ENCODE measurements at regions not wholly inside any gene's neighbourhood (a gene's known extent, or its start where the extent isn't known, plus 50 kb on each side); places are given as distances from the start of the nearest gene placed in this dataset.
A peak's percentile ranks its signal among the peaks of the same experiment; 100 is the strongest.

DNA sequence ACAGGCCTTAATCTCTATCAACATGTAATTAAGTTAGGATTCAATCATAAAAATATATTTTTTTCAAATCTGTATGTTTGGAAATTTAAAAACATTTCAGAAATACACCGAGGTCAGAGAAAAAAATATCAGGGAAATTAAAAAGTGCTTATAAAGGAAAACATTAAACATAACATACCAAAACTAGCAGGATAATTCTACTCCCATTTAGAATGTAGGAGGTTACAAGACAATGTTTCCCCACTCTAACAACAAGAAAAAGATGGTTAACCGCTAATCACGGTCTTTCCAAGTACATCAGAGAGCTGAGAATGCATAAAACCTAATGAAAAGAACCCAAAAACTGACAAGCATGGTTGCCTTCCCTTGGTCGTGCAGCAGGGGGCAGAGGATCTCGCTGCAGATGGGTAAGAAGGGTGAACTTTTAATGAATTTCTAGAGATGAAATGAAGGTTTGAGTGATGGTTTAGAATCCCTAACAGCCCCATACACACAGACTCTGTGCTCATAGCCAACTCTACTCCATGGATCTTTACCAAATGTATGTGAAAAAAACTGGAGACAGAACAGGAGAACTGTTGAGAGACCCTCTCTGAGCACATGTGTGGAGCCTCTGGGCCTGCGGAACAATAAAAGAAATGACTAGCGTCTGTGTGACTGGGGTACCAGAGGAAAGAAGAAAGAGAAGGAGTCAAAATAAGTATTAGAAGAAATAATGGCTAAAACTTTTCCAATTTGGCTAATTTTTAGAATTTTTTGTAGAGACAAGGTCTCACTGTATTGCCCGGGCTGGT, 51.3 kb upstream of the LSM14A start:
- TF ChIP-seq POLR2A (IDR thresholded peaks at IDR 0.05), result no peak
- TF ChIP-seq, protein P1, sequence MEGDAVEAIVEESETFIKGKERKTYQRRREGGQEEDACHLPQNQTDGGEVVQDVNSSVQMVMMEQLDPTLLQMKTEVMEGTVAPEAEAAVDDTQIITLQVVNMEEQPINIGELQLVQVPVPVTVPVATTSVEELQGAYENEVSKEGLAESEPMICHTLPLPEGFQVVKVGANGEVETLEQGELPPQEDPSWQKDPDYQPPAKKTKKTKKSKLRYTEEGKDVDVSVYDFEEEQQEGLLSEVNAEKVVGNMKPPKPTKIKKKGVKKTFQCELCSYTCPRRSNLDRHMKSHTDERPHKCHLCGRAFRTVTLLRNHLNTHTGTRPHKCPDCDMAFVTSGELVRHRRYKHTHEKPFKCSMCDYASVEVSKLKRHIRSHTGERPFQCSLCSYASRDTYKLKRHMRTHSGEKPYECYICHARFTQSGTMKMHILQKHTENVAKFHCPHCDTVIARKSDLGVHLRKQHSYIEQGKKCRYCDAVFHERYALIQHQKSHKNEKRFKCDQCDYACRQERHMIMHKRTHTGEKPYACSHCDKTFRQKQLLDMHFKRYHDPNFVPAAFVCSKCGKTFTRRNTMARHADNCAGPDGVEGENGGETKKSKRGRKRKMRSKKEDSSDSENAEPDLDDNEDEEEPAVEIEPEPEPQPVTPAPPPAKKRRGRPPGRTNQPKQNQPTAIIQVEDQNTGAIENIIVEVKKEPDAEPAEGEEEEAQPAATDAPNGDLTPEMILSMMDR (IDR thresholded peaks at IDR 0.05), result peak; percentile 29 to 44 (median 36)
- TF ChIP-seq EP300 (IDR thresholded peaks at IDR 0.05), result no peak
